SU-DHL-6 (cell line): ENCODE measurements at regions not wholly inside any gene's neighbourhood (a gene's known extent, or its start where the extent isn't known, plus 50 kb on each side); places are given as distances from the start of the nearest gene placed in this dataset.

Source experiments
- H2AFZ ChIP-seq: fragments of 200-600 bp; sonication (generic); 2 replicates; pipeline ENCODE4 v1.6.1; 2014; ENCODE audit warnings: low read depth, mild to moderate bottlenecking, moderate library complexity, mixed read lengths, antibody characterized with exemption, low read length; ENCODE audit not compliant: severe bottlenecking
- H3F3A ChIP-seq: fragments of 200-600 bp; shearing (Covaris generic); 2 replicates; pipeline ENCODE4 v1.6.0; 2016; ENCODE audit warnings: antibody characterized with exemption, mild to moderate bottlenecking; ENCODE audit not compliant: insufficient read depth
- H3K27ac ChIP-seq: fragments of 200-600 bp; sonication (generic); 2 replicates; pipeline ENCODE4 v1.5.1; 2016; ENCODE audit warnings: low read depth, mild to moderate bottlenecking, low read length, moderate library complexity, mixed read lengths
- H3K27me3 ChIP-seq: fragments of 200-600 bp; sonication (generic), shearing (Covaris generic); 2 replicates; pipeline ENCODE4 v1.6.0; 2014; ENCODE audit warnings: mild to moderate bottlenecking, low read length
- H3K36me3 ChIP-seq: fragments of 200-600 bp; sonication (generic); 2 replicates; pipeline ENCODE4 v1.6.1; 2014; ENCODE audit warnings: mild to moderate bottlenecking, low read length, mixed read lengths
- H3K4me2 ChIP-seq: fragments of 300-600, 200-600 bp; shearing (Covaris generic), sonication (generic); 2 replicates; pipeline ENCODE4 v1.6.0; 2014; ENCODE audit warnings: low read length, low read depth, mild to moderate bottlenecking; ENCODE audit not compliant: poor library complexity, severe bottlenecking
- H3K4me3 ChIP-seq: fragments of 200-600 bp; sonication (generic); 2 replicates; pipeline ENCODE4 v1.5.1; 2014; ENCODE audit warnings: antibody characterized with exemption, low read length, mild to moderate bottlenecking, mixed read lengths; ENCODE audit not compliant: insufficient read depth, poor library complexity, severe bottlenecking
- H3K79me2 ChIP-seq: fragments of 200-600 bp; sonication (generic); 2 replicates; pipeline ENCODE4 v1.6.1; 2014; ENCODE audit warnings: mild to moderate bottlenecking, low read length, moderate library complexity; ENCODE audit not compliant: insufficient read depth
- H3K9ac ChIP-seq: fragments of 200-600 bp; sonication (generic); 2 replicates; pipeline ENCODE4 v1.7.0; 2014; ENCODE audit warnings: mild to moderate bottlenecking, low read length
- H3K9me2 ChIP-seq: fragments of 200-600 bp; sonication (generic); replicated peaks from 2 replicates; pipeline ENCODE4 v1.6.1; 2014; ENCODE audit warnings: low read length; ENCODE audit not compliant: insufficient read depth
- H3K9me3 ChIP-seq: fragments of 200-600 bp; sonication (generic); 2 replicates; pipeline ENCODE4 v1.6.1; 2014; ENCODE audit warnings: low read length, mixed read lengths; ENCODE audit not compliant: insufficient read depth
- H4K20me1 ChIP-seq: fragments of 200-600 bp; sonication (generic); 2 replicates; pipeline ENCODE4 v1.6.1; 2014; ENCODE audit warnings: low read depth, mild to moderate bottlenecking, antibody characterized with exemption, low read length, moderate library complexity, mixed read lengths
- CTCF ChIP-seq: fragments of 200-600 bp; sonication (generic); IDR thresholded peaks from one replicate; pipeline ENCODE4 v1.5.1; 2017; ENCODE audit warnings: antibody characterized with exemption, mild to moderate bottlenecking, low read length, moderate library complexity; ENCODE audit not compliant: insufficient read depth, poor library complexity, severe bottlenecking
- EZH2phosphoT487 ChIP-seq: fragments of 200-600 bp; sonication (generic), shearing (Covaris generic); conservative IDR thresholded peaks from 2 replicates; pipeline ENCODE4 v1.6.1; 2018; ENCODE audit warnings: mild to moderate bottlenecking, antibody characterized with exemption, low read length, moderate library complexity, mixed read lengths

- Histone ChIP-seq H3F3A (no peaks in the 10 kb centered on the region), H3K27me3 (no peaks in the 10 kb centered on the region), H3K9ac (no peak overlapping the region), H3K27ac (no peak overlapping the region), H4K20me1 (no peaks in the 10 kb centered on the region), H3K9me2 (no peaks in the 10 kb centered on the region), H2AFZ (no peak overlapping the region), H3K4me3 (no peak overlapping the region), H3K4me2 (no peak overlapping the region), H3K36me3 (no peaks in the 10 kb centered on the region), H3K79me2 (no peaks in the 10 kb centered on the region), H3K9me3 (no peaks in the 10 kb centered on the region)
- TF ChIP-seq CTCF: no peak
- TF ChIP-seq EZH2phosphoT487: no peak
Measured at GRCh38 chr5:68356623-68357022, 141.1 kb downstream of the PIK3R1 start.

- no peaks in the 10 kb centered on the region for H3K27me3 ChIP-seq
- no peak overlapping the region for H3K27ac ChIP-seq
- H3K9ac ChIP-seq: no peak overlapping the region
- H4K20me1 ChIP-seq: no peaks in the 10 kb centered on the region
- no peaks in the 10 kb centered on the region for H3F3A ChIP-seq
- H3K4me3 ChIP-seq: no peak overlapping the region
- no peak for TF ChIP-seq EZH2phosphoT487
- no peak for TF ChIP-seq CTCF
- no peak overlapping the region for H2AFZ ChIP-seq
- H3K9me3 ChIP-seq: no peaks in the 10 kb centered on the region
- H3K9me2 ChIP-seq: no peaks in the 10 kb centered on the region
- H3K36me3 ChIP-seq: no peaks in the 10 kb centered on the region
- H3K79me2 ChIP-seq: no peaks in the 10 kb centered on the region
- H3K4me2 ChIP-seq: no peak overlapping the region
Measured at GRCh38 chr5:68359699-68360098, 144.1 kb downstream of the PIK3R1 start.

- no peak overlapping the region for H3K4me3 ChIP-seq
- no peak overlapping the region for H3K4me2 ChIP-seq
- no peaks in the 10 kb centered on the region for H3F3A ChIP-seq
- H3K79me2 ChIP-seq: no peaks in the 10 kb centered on the region
- H3K27me3 ChIP-seq: no peaks in the 10 kb centered on the region
- no peaks in the 10 kb centered on the region for H3K36me3 ChIP-seq
- H4K20me1 ChIP-seq: no peaks in the 10 kb centered on the region
- no peak overlapping the region for H3K27ac ChIP-seq
- H3K9me2 ChIP-seq: no peaks in the 10 kb centered on the region
- no peak overlapping the region for H2AFZ ChIP-seq
- no peak for TF ChIP-seq CTCF
- no peak for TF ChIP-seq EZH2phosphoT487
- no peak overlapping the region for H3K9ac ChIP-seq
- no peaks in the 10 kb centered on the region for H3K9me3 ChIP-seq
Measured at GRCh38 chr5:68362331-68362730, 146.8 kb downstream of the PIK3R1 start.
